IPS DF 6.9 (cell line): ENCODE measurements at regions not wholly inside any gene's neighbourhood (a gene's known extent, or its start where the extent isn't known, plus 50 kb on each side); places are given as distances from the start of the nearest gene placed in this dataset.

Experiments
- DNase-seq: peaks from one replicate; pipeline ENCODE4 v3.0.0-alpha.2; 2013; ENCODE audit warnings: low read depth, low spot score
- H3K27ac ChIP-seq: one replicate; pipeline ENCODE4 v1.5.1; 2013; ENCODE audit warnings: low read length, control low read depth
- H3K27me3 ChIP-seq: 2 replicates; pipeline ENCODE4 v1.6.1; 2013; ENCODE audit warnings: mild to moderate bottlenecking, low read length; ENCODE audit not compliant: control insufficient read depth, insufficient read depth
- H3K36me3 ChIP-seq: 2 replicates; pipeline ENCODE4 v1.6.1; 2013; ENCODE audit warnings: low read length; ENCODE audit not compliant: control insufficient read depth, insufficient read depth
- H3K4me1 ChIP-seq: 2 replicates; pipeline ENCODE4 v1.6.1; 2013; ENCODE audit warnings: low read length; ENCODE audit not compliant: control insufficient read depth, insufficient read depth
- H3K4me3 ChIP-seq: 2 replicates; pipeline ENCODE4 v1.5.1; 2013; ENCODE audit warnings: mild to moderate bottlenecking, low read length
- H3K9me3 ChIP-seq: 2 replicates; pipeline ENCODE4 v1.6.1; 2013; ENCODE audit warnings: low read length, inconsistent platforms; ENCODE audit not compliant: control insufficient read depth, insufficient read depth
- WGBS: extraction: QIAGEN DNeasy Blood & Tissue Kit; methylation state at CpG from one replicate; pipeline ENCODE4 v1.1.7; 2013; ENCODE audit warnings: mixed read lengths, missing lambda C conversion rate; ENCODE audit not compliant: insufficient read length, insufficient coverage; 5-methylcytosine and 5-hydroxymethylcytosine counted together

- H3K9me3 ChIP-seq = no peaks in the 10 kb centered on the region
- no CpG with 5 or more reads among the region's 4 CpGs for WGBS
- no peak for DNase-seq
- H3K4me1 ChIP-seq = no peaks in the 10 kb centered on the region
- H3K36me3 ChIP-seq = no peaks in the 10 kb centered on the region
- no peaks in the 10 kb centered on the region for H3K27me3 ChIP-seq
- H3K4me3 ChIP-seq = no peak overlapping the region
- no peak overlapping the region for H3K27ac ChIP-seq
Measured at GRCh38 chr2:65539633-65540032, 107.2 kb upstream of the SPRED2 start.

GRCh38 chr2:65537651-65538385 is 105.4 kb upstream of the SPRED2 start:
- Histone ChIP-seq H3K4me3 (no peak overlapping the region), H3K9me3 (no peaks in the 10 kb centered on the region), H3K36me3 (no peaks in the 10 kb centered on the region), H3K27ac (no peak overlapping the region), H3K4me1 (no peaks in the 10 kb centered on the region), H3K27me3 (no peaks in the 10 kb centered on the region)
- 100% methylated on average over 1 of the region's 7 CpGs for WGBS
- DNase-seq = no peak

DNA sequence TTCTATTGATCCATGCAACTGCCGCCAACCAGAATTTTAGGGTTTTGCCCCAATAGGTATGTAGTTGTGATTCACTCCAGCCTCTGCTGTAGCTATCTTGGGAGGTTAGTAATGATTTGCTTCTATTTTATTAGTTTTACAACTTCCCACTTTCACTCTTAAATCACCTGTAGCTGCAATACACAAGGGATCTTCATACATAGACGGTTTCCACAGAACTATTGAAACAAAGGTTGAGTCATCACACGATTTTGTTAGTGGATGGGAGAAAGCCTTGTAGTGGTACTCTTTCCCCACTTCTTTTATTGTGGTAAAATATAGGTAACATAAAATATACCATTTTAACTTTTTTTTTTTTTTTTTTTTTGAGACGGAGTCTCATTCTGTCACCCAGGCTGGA is 104.2 kb upstream of the SPRED2 start:
- H3K36me3 ChIP-seq = no peaks in the 10 kb centered on the region
- H3K9me3 ChIP-seq = no peaks in the 10 kb centered on the region
- no peaks in the 10 kb centered on the region for H3K27me3 ChIP-seq
- no peak for DNase-seq
- no peaks in the 10 kb centered on the region for H3K4me1 ChIP-seq
- H3K27ac ChIP-seq = no peak overlapping the region
- no CpG with 5 or more reads among the region's 4 CpGs for WGBS
- no peak overlapping the region for H3K4me3 ChIP-seq

DNA sequence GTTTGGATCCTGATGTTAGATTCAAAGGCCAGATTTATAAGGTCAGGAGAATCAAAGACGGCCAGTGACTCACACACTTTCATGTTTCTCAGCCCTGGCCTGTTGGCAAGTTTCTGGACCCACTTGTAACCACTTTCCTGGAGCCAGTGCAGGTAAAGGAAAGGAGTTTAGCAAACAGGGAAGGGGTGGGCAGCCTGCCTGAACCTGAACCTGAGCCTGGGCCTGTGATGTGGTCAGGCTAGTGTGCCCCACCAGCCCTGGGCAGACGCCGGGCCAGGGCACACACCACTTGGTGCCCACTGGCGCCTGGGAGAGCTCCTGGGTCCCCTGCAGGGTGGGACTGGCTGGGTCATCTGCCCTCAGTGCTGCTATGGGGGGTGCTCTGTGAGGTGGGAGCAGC is 100.5 kb upstream of the SPRED2 start:
- Histone ChIP-seq H3K36me3 (no peaks in the 10 kb centered on the region), H3K4me1 (no peaks in the 10 kb centered on the region), H3K4me3 (no peak overlapping the region), H3K27me3 (no peaks in the 10 kb centered on the region), H3K9me3 (no peaks in the 10 kb centered on the region), H3K27ac (no peak overlapping the region)
- no peak for DNase-seq
- no CpG with 5 or more reads among the region's 4 CpGs for WGBS

- Histone ChIP-seq H3K27ac (no peak overlapping the region), H3K4me1 (no peaks in the 10 kb centered on the region), H3K36me3 (no peaks in the 10 kb centered on the region), H3K27me3 (no peaks in the 10 kb centered on the region), H3K4me3 (no peak overlapping the region), H3K9me3 (no peaks in the 10 kb centered on the region)
- whole genome bisulfite sequencing = no CpG with 5 or more reads among the region's 3 CpGs
- DNase-seq = no peak
Measured at GRCh38 chr2:65532326-65532725, 99.9 kb upstream of the SPRED2 start.

DNA sequence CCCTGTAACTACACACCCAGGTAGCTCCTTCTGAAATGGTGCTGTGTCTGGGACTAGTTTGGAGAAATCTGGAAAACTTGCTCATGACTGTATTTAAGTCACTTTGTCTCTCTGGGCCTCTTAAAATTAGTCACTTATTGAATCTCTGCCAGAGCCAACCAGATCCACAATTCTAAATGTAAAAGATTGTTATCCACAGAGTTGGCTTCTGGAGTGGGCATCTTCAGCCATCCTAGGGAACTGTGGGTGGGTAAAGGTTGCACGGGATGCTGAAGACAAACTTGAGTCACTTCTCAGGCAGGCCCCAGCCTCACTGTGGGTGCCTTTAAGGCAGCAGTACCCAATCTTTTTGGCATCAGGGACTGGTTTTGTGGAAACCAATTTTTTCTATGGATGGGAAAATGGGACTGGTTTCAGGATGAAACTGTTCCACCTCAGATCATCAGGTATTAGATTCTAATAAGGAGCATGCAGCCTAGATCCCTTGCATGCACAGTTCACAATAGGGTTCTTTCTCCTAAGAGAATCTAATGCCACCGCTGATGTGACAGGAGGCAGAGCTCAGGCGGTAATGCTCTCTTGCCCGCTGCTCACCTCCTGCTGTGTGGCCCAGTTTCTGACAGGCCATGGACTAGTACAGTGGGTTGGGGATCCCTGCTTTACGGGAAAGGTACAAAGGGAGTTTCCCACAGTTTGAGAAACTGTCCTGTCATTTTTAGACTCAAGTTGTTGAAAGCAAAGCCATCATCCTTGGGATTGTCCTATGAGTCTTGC is 98.3 kb upstream of the SPRED2 start:
- Histone ChIP-seq H3K4me1 (no peaks in the 10 kb centered on the region), H3K36me3 (no peaks in the 10 kb centered on the region), H3K27me3 (no peaks in the 10 kb centered on the region), H3K4me3 (no peak overlapping the region), H3K27ac (no peak overlapping the region), H3K9me3 (no peaks in the 10 kb centered on the region)
- no CpG with 5 or more reads among the region's 5 CpGs for WGBS
- no peak for DNase-seq

DNA sequence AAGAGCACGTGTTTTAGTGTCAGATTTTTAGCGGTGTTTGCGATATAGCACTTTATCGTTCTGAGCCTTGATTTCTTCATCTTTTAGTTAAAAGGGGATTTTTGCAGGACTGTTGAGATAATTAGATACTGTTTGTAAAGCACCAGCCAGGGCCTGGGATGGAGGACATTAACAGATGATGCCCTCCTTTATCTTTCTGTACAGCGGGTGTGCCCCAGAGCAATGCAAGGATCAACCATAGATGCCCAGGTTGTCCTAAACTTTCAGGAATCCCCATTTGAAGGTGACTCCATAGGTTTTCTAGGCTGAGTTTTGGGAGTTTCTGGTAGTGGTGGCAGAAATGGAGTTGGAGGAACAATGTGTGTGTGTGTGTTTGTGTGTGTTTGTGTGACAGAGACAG is 97.0 kb upstream of the SPRED2 start:
- Histone ChIP-seq H3K4me1 (no peaks in the 10 kb centered on the region), H3K36me3 (no peaks in the 10 kb centered on the region), H3K27me3 (no peaks in the 10 kb centered on the region), H3K9me3 (no peaks in the 10 kb centered on the region), H3K27ac (no peak overlapping the region), H3K4me3 (no peak overlapping the region)
- 100% methylated on average over 3 of the region's 5 CpGs for WGBS
- no peak for DNase-seq

- H3K27ac ChIP-seq = no peak overlapping the region
- no peak overlapping the region for H3K4me3 ChIP-seq
- no peaks in the 10 kb centered on the region for H3K27me3 ChIP-seq
- H3K36me3 ChIP-seq = no peaks in the 10 kb centered on the region
- no peaks in the 10 kb centered on the region for H3K9me3 ChIP-seq
- H3K4me1 ChIP-seq = no peaks in the 10 kb centered on the region
- WGBS = no CpG with 5 or more reads among the region's 1 CpG
- no peak for DNase-seq
Measured at GRCh38 chr2:65528241-65528574, 95.8 kb upstream of the SPRED2 start.

DNA sequence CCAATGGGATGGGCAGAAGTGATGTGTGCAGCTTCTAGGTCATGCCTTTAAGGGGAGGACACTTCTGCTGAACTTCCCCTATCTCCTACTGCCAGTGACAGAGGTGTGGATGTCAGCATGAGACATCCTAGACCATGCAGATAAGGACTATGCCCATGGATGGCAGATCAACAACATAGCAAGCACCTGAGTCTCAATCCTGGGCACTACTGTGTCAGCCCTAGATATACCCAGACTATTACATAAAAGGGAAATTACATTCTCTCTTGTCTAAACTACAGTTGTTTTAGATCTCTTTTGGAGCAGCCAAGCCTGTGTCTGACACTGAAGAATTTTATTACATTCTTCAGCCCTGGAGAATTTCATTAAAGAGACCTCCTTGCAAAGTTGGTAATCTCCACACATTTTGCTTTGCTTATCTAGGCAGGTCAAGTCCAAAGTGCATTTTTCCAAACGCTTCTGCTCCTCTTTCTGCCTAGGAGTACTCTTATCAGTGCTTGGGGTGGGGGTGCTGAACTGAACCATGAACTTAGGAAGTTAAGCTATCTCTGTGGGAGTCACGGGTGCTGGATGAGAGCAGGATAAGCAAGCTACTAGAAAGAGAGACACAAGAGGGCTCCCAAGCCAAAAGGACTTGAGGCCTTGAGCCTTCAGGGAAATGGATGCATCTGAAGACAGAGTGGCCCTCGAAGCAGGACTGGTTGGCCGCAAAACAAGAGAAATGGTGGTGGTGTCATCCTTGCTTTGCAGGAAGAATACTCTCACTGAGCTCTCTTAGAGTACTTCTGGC is 95.2 kb upstream of the SPRED2 start:
- no peaks in the 10 kb centered on the region for H3K27me3 ChIP-seq
- H3K36me3 ChIP-seq = no peaks in the 10 kb centered on the region
- no CpG with 5 or more reads among the region's 4 CpGs for WGBS
- no peak overlapping the region for H3K4me3 ChIP-seq
- no peaks in the 10 kb centered on the region for H3K4me1 ChIP-seq
- no peak overlapping the region for H3K27ac ChIP-seq
- no peaks in the 10 kb centered on the region for H3K9me3 ChIP-seq
- DNase-seq = no peak

DNA sequence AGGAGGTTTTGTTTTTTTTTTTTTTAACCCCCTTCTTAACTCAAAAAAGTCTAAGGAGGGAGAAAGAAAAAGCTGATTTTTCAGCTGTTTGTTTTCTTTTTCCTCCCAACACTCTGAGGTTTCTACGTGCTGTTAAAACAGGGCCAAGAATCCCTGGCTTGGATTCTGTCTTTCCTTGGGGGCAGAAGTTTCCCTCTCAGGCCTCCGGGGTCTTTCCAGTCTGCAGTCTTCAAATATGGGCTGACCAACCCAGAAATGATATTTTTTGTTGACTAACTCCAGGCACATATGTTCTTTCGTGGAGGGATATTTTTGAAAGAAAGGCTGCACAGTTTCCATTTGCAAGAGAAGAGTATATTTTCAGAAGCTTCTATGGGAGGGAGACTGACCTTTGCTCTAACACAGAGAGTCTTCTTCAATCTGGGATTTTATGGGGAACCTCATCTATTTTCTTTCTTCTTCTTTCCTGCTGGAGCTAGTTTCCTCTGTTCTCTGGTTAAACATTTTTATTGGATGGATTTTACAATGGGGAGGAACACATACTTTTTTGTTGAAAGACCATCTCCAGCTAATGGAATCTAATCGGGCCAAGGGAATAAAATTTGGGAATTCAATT is 93.3 kb upstream of the SPRED2 start:
- no CpG with 5 or more reads among the region's 4 CpGs for WGBS
- H3K4me1 ChIP-seq = no peaks in the 10 kb centered on the region
- no peaks in the 10 kb centered on the region for H3K36me3 ChIP-seq
- DNase-seq = no peak
- no peak overlapping the region for H3K4me3 ChIP-seq
- H3K9me3 ChIP-seq = no peaks in the 10 kb centered on the region
- H3K27ac ChIP-seq = no peak overlapping the region
- no peaks in the 10 kb centered on the region for H3K27me3 ChIP-seq
